ENCODE measurements at regions not wholly inside any gene's neighbourhood (a gene's known extent, or its start where the extent isn't known, plus 50 kb on each side); places are given as distances from the start of the nearest gene placed in this dataset.

DNA sequence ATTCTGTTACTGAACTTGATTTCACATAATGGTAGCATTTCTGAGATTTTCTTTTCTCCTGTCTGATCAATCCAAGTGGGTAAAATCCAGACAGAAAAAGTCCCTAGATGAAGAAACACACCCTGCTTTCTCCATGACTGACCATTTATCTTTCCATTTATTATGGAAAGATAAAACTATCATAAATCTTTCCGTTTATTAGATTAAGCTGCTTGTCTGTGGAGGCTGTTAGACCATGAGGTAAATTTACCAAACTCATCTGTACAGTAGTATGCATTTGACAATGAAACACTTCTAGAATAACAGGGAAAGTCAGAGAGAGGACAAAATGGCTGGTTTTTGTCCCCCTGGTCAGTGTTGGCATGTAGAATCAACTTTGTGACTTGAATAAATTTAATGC, 491.2 kb upstream of the SEMA6A start:
- Mint-ChIP-seq H3K36me3 (ENCODE audit: low read depth) (no peaks in the 10 kb centered on the region), H3K4me1 (no peaks in the 10 kb centered on the region)

GRCh38 chr5:117065161-117065560, 490.5 kb upstream of the SEMA6A start:
- H3K27ac Mint-ChIP-seq: no peak overlapping the region
- H3K4me1 Mint-ChIP-seq: no peaks in the 10 kb centered on the region
- no peaks in the 10 kb centered on the region for H3K36me3 Mint-ChIP-seq (ENCODE audit: low read depth)
- H3K4me3 Mint-ChIP-seq: no peak overlapping the region
- no peaks in the 10 kb centered on the region for H3K27me3 Mint-ChIP-seq
- ATAC-seq (no peak), DNase-seq (no peak)
- no peaks in the 10 kb centered on the region for H3K9me3 ChIP-seq (ENCODE audit: control insufficient read depth, low read length, poor library complexity, severe bottlenecking)

More for the DNA sequence above, 491.2 kb upstream of the SEMA6A start:
- no peak for DNase-seq
- Mint-ChIP-seq H3K27ac (no peak overlapping the region), H3K4me3 (no peak overlapping the region), H3K27me3 (no peaks in the 10 kb centered on the region)
- H3K9me3 ChIP-seq (ENCODE audit: control insufficient read depth, low read length, poor library complexity, severe bottlenecking): no peaks in the 10 kb centered on the region
- no peak for ATAC-seq

- Mint-ChIP-seq H3K4me3 (no peak overlapping the region), H3K36me3 (ENCODE audit: low read depth) (no peaks in the 10 kb centered on the region), H3K27me3 (no peaks in the 10 kb centered on the region), H3K4me1 (no peaks in the 10 kb centered on the region), H3K27ac (no peak overlapping the region)
- no peak for ATAC-seq
- DNase-seq: no peak
- H3K9me3 ChIP-seq (ENCODE audit: control insufficient read depth, low read length, poor library complexity, severe bottlenecking): no peaks in the 10 kb centered on the region
Observed at GRCh38 chr5:117060099-117060498, 485.5 kb upstream of the SEMA6A start.

GRCh38 chr5:117058740-117059139, 484.1 kb upstream of the SEMA6A start:
- H3K4me3 Mint-ChIP-seq: no peak overlapping the region
- no peaks in the 10 kb centered on the region for H3K27me3 Mint-ChIP-seq
- H3K27ac Mint-ChIP-seq: no peak overlapping the region
- no peak for ATAC-seq
- H3K4me1 Mint-ChIP-seq: no peaks in the 10 kb centered on the region
- no peak for DNase-seq
- H3K9me3 ChIP-seq (ENCODE audit: control insufficient read depth, low read length, poor library complexity, severe bottlenecking): no peaks in the 10 kb centered on the region
- H3K36me3 Mint-ChIP-seq (ENCODE audit: low read depth): no peaks in the 10 kb centered on the region

GRCh38 chr5:117055517-117055916, 480.9 kb upstream of the SEMA6A start:
- Mint-ChIP-seq H3K27ac (no peak overlapping the region), H3K4me3 (no peak overlapping the region), H3K4me1 (no peaks in the 10 kb centered on the region), H3K27me3 (no peaks in the 10 kb centered on the region), H3K36me3 (ENCODE audit: low read depth) (no peaks in the 10 kb centered on the region)
- ATAC-seq (no peak), DNase-seq (no peak)
- H3K9me3 ChIP-seq (ENCODE audit: control insufficient read depth, low read length, poor library complexity, severe bottlenecking): no peaks in the 10 kb centered on the region

DNA sequence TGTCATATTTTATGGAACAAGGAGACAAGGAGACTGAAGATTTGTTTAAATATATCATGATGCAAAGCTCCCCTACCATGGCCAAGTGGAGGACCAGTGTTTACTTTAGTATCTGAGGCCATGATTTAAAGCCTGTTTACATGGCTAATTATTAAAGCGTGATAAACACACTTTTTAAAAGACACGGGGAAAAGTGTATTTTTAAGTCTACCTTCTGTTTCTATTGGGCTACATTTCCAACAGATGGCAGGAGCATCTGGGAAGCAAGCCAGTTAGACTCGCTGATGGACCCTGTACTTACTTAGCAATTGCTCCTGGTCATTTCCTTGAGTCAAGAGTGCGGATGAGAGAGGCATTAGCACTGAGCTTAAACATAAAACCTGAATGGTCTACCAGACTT, 480.3 kb upstream of the SEMA6A start:
- no peaks in the 10 kb centered on the region for H3K27me3 Mint-ChIP-seq
- no peaks in the 10 kb centered on the region for H3K4me1 Mint-ChIP-seq
- no peak overlapping the region for H3K27ac Mint-ChIP-seq
- no peak for DNase-seq
- H3K36me3 Mint-ChIP-seq (ENCODE audit: low read depth): no peaks in the 10 kb centered on the region
- H3K9me3 ChIP-seq (ENCODE audit: control insufficient read depth, low read length, poor library complexity, severe bottlenecking): no peaks in the 10 kb centered on the region
- no peak overlapping the region for H3K4me3 Mint-ChIP-seq
- no peak for ATAC-seq

GRCh38 chr5:117054141-117054540, 479.5 kb upstream of the SEMA6A start:
- Mint-ChIP-seq H3K36me3 (ENCODE audit: low read depth) (no peaks in the 10 kb centered on the region), H3K27me3 (no peaks in the 10 kb centered on the region), H3K4me1 (no peaks in the 10 kb centered on the region), H3K27ac (no peak overlapping the region), H3K4me3 (no peak overlapping the region)
- DNase-seq: no peak
- no peaks in the 10 kb centered on the region for H3K9me3 ChIP-seq (ENCODE audit: control insufficient read depth, low read length, poor library complexity, severe bottlenecking)
- ATAC-seq: no peak

- H3K36me3 Mint-ChIP-seq (ENCODE audit: low read depth): no peaks in the 10 kb centered on the region
- H3K4me3 Mint-ChIP-seq: no peak overlapping the region
- ATAC-seq (no peak), DNase-seq (no peak)
- no peaks in the 10 kb centered on the region for H3K4me1 Mint-ChIP-seq
- H3K9me3 ChIP-seq (ENCODE audit: control insufficient read depth, low read length, poor library complexity, severe bottlenecking): no peaks in the 10 kb centered on the region
- H3K27ac Mint-ChIP-seq: no peak overlapping the region
- H3K27me3 Mint-ChIP-seq: no peaks in the 10 kb centered on the region
Observed at GRCh38 chr5:117041926-117042595, 467.4 kb upstream of the SEMA6A start.

GRCh38 chr5:117039035-117039434, 464.4 kb upstream of the SEMA6A start:
- H3K4me3 Mint-ChIP-seq: no peak overlapping the region
- ATAC-seq (no peak), DNase-seq (no peak)
- H3K36me3 Mint-ChIP-seq (ENCODE audit: low read depth): no peaks in the 10 kb centered on the region
- no peaks in the 10 kb centered on the region for H3K27me3 Mint-ChIP-seq
- no peaks in the 10 kb centered on the region for H3K4me1 Mint-ChIP-seq
- H3K27ac Mint-ChIP-seq: no peak overlapping the region
- H3K9me3 ChIP-seq (ENCODE audit: control insufficient read depth, low read length, poor library complexity, severe bottlenecking): no peaks in the 10 kb centered on the region

GRCh38 chr5:117027384-117027783, 452.8 kb upstream of the SEMA6A start:
- Mint-ChIP-seq H3K36me3 (ENCODE audit: low read depth) (no peaks in the 10 kb centered on the region), H3K4me1 (no peaks in the 10 kb centered on the region), H3K4me3 (no peak overlapping the region), H3K27me3 (no peaks in the 10 kb centered on the region), H3K27ac (no peak overlapping the region)
- H3K9me3 ChIP-seq (ENCODE audit: control insufficient read depth, low read length, poor library complexity, severe bottlenecking): no peaks in the 10 kb centered on the region
- ATAC-seq (no peak), DNase-seq (no peak)

DNA sequence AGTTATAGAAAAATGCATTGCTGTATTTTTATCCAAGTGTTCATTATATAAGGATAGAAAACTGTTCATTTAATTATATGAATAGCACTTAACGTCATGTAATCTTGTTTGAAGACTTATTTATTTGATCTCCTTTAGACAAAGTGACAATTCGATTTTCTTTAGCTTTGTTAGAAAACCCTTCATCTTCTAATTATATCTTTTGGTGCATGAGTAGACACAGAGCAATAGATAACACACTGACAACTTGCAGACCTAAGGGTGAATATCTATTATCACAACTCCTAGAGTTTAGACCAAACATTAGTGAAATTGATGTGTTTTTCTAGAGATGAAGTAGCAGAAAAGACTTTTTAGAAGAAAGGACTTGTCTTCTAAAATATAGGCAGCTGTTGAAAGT, 446.4 kb upstream of the SEMA6A start:
- Mint-ChIP-seq H3K4me1 (no peaks in the 10 kb centered on the region), H3K27ac (no peak overlapping the region), H3K4me3 (no peak overlapping the region), H3K27me3 (no peaks in the 10 kb centered on the region), H3K36me3 (ENCODE audit: low read depth) (no peaks in the 10 kb centered on the region)
- DNase-seq (no peak), ATAC-seq (no peak)
- H3K9me3 ChIP-seq (ENCODE audit: control insufficient read depth, low read length, poor library complexity, severe bottlenecking): no peaks in the 10 kb centered on the region

DNA sequence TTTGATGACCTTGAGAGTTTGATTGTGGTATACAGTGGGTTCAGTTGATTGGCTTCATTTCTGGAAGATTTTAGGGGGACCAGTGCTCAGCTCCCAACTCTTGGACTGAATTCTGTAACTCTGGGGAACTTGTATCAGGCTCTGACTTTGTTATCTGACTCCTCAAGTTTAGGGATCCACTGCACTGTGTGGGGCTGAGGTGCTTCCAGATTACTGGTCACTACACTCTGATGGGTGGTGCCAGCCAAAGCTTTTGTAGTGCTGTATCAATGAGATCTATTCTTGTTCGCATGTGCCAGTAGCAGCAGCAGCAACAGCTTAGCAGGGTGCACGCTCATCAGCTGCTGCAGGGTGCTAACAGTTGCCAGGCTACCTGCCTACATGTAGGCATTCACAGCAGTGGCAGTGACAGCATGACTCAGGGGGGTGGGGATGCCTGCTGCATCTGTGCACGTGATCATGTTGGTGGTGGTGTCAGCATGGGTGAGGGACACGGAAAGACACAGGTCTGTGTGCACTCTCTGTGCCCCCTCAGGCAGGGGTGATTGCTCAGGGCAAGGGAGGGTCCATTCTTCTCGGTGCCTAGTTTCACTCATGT, 438.8 kb upstream of the SEMA6A start:
- DNase-seq (no peak), ATAC-seq (no peak)
- Mint-ChIP-seq H3K4me1 (no peaks in the 10 kb centered on the region), H3K27me3 (no peaks in the 10 kb centered on the region), H3K4me3 (no peak overlapping the region), H3K36me3 (ENCODE audit: low read depth) (no peaks in the 10 kb centered on the region), H3K27ac (no peak overlapping the region)
- H3K9me3 ChIP-seq (ENCODE audit: control insufficient read depth, low read length, poor library complexity, severe bottlenecking): no peaks in the 10 kb centered on the region

DNA sequence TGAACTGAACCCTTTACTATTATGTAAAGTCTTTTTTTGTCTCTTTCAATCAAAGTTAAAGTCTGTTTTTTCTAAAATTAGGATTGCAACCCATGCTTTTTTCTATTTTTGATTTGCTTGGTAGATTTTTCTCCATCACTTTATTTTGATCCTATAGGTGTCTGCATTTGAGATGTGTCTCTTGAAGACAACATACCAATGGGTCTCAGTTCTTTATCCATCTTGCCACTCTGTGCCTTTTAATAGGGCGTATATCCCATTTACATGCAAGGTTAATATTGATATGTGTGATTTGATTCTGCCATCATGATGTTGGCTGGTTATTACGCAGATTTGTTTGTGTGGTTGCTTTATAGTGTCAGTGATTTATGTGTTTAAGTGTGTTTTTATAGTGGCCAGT, 436.0 kb upstream of the SEMA6A start:
- Mint-ChIP-seq H3K27me3 (no peaks in the 10 kb centered on the region), H3K4me3 (no peak overlapping the region), H3K27ac (no peak overlapping the region), H3K4me1 (no peaks in the 10 kb centered on the region), H3K36me3 (ENCODE audit: low read depth) (no peaks in the 10 kb centered on the region)
- DNase-seq: no peak
- ATAC-seq: no peak
- H3K9me3 ChIP-seq (ENCODE audit: control insufficient read depth, low read length, poor library complexity, severe bottlenecking): no peaks in the 10 kb centered on the region

DNA sequence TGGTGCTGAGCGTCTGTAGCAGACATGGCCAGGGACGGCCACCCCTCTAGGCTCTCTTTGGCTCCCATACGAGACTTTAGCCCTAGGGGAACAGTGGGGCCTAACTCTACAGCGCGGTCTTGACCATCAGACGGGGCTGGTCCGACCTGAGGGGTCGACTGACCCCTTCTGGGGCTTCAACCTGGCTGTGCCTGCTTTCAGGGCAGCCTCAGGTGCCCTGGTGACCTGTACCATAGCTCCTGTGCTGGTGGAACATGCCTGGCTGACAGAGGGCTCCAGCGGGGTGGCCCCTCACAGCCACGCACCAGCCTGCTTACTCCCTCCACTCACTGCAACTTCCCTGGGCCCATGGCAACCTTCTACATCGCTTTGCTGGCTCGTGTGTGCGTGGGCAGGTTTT, 423.4 kb upstream of the SEMA6A start:
- H3K27ac Mint-ChIP-seq: no peak overlapping the region
- no peaks in the 10 kb centered on the region for H3K36me3 Mint-ChIP-seq (ENCODE audit: low read depth)
- DNase-seq: no peak
- H3K9me3 ChIP-seq (ENCODE audit: control insufficient read depth, low read length, poor library complexity, severe bottlenecking): no peaks in the 10 kb centered on the region
- no peaks in the 10 kb centered on the region for H3K4me1 Mint-ChIP-seq
- no peaks in the 10 kb centered on the region for H3K27me3 Mint-ChIP-seq
- no peak for ATAC-seq
- H3K4me3 Mint-ChIP-seq: no peak overlapping the region

Measured in T-helper 17 cell (primary cell).